ENCODE measurements at regions not wholly inside any gene's neighbourhood (a gene's known extent, or its start where the extent isn't known, plus 50 kb on each side); places are given as distances from the start of the nearest gene placed in this dataset.

DNA sequence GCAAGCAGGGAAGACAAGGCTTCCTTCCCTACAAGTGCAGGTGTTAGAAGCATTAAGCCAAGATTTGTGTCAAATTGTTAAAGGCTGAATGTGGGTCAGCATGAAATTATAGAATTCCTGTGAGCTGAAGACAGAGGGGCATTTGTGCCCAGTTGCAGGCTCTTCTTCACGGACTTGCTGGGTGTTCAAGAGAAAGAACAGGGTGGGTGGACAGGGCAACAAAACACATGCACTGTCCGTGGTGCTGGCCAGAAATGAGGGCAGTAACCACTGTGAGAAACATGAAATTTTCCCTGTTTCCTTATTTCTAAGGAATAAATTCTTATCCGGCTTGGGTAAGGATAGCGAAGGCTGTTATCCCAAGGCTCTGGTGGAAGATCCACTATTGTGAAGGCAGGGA is 579.5 kb upstream of the HTR1E start:
- TF ChIP-seq CTCF (IDR thresholded peaks at IDR 0.05) (no peak), POLR2A (IDR thresholded peaks at IDR 0.05) (no peak)

All from body of pancreas (tissue), 4 donors.